ENCODE measurements at regions not wholly inside any gene's neighbourhood (a gene's known extent, or its start where the extent isn't known, plus 50 kb on each side); places are given as distances from the start of the nearest gene placed in this dataset.

DNA sequence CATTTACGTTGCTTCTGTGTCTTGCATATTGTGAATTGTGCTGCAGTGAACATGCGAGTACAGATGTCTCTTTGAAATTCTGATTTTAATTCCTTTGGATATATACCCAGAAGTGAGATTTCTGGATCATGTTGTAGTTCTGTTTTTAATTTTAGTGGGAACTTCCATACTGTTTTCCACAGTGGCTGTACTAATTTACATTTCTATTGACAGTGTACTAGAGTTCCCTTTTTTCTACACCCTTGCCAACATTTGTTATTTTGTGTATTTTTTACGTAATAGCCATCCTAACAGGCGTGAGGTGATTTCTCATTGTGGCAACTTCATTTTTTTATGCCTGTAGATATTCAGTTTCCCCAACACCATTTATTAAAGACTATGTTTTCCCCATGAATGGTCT lies 144.7 kb upstream of the INHBA start:
- Mint-ChIP-seq H3K27me3 (ENCODE audit: low read depth) (no peaks in the 10 kb centered on the region), H3K36me3 (ENCODE audit: low read depth) (peaks cover 4% of the 10 kb centered on the region), H3K4me1 (no peaks in the 10 kb centered on the region), H3K27ac (ENCODE audit: unreplicated experiment) (no peak overlapping the region), H3K4me3 (no peak overlapping the region), H3K9me3 (peaks cover 6% of the 10 kb centered on the region)
- TF ChIP-seq, protein P1, sequence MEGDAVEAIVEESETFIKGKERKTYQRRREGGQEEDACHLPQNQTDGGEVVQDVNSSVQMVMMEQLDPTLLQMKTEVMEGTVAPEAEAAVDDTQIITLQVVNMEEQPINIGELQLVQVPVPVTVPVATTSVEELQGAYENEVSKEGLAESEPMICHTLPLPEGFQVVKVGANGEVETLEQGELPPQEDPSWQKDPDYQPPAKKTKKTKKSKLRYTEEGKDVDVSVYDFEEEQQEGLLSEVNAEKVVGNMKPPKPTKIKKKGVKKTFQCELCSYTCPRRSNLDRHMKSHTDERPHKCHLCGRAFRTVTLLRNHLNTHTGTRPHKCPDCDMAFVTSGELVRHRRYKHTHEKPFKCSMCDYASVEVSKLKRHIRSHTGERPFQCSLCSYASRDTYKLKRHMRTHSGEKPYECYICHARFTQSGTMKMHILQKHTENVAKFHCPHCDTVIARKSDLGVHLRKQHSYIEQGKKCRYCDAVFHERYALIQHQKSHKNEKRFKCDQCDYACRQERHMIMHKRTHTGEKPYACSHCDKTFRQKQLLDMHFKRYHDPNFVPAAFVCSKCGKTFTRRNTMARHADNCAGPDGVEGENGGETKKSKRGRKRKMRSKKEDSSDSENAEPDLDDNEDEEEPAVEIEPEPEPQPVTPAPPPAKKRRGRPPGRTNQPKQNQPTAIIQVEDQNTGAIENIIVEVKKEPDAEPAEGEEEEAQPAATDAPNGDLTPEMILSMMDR (conservative IDR thresholded peaks at IDR 0.05): no peak
- no peak for DNase-seq (ENCODE audit: low read depth, low spot score)

DNA sequence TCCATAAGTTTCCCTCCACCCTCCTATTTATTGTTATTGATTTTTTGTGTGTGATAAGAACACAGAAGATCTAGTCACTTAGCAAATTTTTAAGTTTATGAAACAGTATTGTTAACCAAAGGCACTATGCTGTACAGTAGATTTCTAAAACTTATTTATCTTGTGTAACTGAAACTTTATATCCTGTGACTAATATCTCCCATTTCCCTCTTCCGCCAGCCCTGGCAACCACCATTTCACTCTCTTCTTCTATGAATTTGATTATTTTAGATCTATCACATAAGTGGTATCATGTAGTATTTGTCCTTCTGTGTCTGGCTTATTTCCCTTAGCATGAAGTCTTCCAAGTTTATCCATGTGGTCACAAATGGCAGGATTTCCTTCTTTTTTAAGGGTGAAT lies 144.3 kb upstream of the INHBA start:
- no peak overlapping the region for H3K27ac Mint-ChIP-seq (ENCODE audit: unreplicated experiment)
- peaks cover 4% of the 10 kb centered on the region for H3K36me3 Mint-ChIP-seq (ENCODE audit: low read depth)
- no peak overlapping the region for H3K4me3 Mint-ChIP-seq
- no peaks in the 10 kb centered on the region for H3K4me1 Mint-ChIP-seq
- H3K9me3 Mint-ChIP-seq: peaks cover 7% of the 10 kb centered on the region
- DNase-seq (ENCODE audit: low read depth, low spot score): no peak
- TF ChIP-seq, protein P1 (conservative IDR thresholded peaks at IDR 0.05): no peak
- H3K27me3 Mint-ChIP-seq (ENCODE audit: low read depth): no peaks in the 10 kb centered on the region

DNA sequence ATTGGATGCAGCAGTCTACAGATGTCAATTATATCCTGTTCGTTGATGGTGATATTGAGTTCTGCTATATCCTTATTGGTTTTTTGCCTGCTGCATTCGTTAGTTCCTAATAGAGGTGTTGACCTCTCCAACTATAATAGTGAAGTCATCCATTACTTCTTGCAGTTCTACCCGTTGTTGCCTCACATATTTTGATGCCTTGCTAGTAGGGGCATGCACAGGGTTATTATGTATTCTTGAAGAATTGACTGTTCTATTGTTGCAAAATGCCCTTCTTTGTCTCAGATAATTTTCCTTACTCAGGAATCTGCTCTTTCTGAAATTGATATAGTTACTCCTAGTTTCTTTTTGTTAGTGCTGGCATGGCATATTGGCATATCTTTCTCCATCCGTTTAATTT lies 140.1 kb upstream of the INHBA start:
- H3K9me3 Mint-ChIP-seq: peaks cover 15% of the 10 kb centered on the region

DNA sequence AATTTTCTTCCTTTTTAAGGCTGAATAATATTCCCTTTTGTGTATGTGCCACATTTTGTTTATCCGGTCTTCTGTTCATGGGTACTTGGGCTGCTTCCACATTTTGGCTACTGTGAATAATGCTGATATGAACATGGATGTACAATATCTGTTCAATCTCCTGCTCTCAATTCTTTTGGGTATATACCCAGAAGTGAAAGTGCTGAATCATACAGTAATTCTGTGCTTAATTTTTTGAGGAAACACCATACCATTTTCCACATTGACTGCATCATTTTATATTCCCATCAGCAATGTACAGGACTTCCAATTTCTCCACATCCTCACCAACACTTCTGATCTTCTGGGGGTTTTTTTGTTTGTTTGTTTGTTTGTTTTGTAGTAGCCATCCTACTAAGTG lies 135.0 kb upstream of the INHBA start:
- peaks cover 17% of the 10 kb centered on the region for H3K9me3 Mint-ChIP-seq
- DNase-seq (ENCODE audit: low read depth, low spot score): no peak
- peaks cover 17% of the 10 kb centered on the region for H3K4me1 Mint-ChIP-seq
- no peak overlapping the region for H3K27ac Mint-ChIP-seq (ENCODE audit: unreplicated experiment)
- no peaks in the 10 kb centered on the region for H3K36me3 Mint-ChIP-seq (ENCODE audit: low read depth)
- TF ChIP-seq, protein P1 (conservative IDR thresholded peaks at IDR 0.05): no peak
- no peaks in the 10 kb centered on the region for H3K27me3 Mint-ChIP-seq (ENCODE audit: low read depth)
- H3K4me3 Mint-ChIP-seq: no peak overlapping the region

More for the DNA sequence above, 140.1 kb upstream of the INHBA start:
- DNase-seq (ENCODE audit: low read depth, low spot score): no peak
- no peak overlapping the region for H3K27ac Mint-ChIP-seq (ENCODE audit: unreplicated experiment)
- no peaks in the 10 kb centered on the region for H3K27me3 Mint-ChIP-seq (ENCODE audit: low read depth)
- no peak overlapping the region for H3K4me3 Mint-ChIP-seq
- peaks cover 4% of the 10 kb centered on the region for H3K36me3 Mint-ChIP-seq (ENCODE audit: low read depth)
- H3K4me1 Mint-ChIP-seq: peaks cover 5% of the 10 kb centered on the region
- TF ChIP-seq, protein P1 (conservative IDR thresholded peaks at IDR 0.05): no peak

DNA sequence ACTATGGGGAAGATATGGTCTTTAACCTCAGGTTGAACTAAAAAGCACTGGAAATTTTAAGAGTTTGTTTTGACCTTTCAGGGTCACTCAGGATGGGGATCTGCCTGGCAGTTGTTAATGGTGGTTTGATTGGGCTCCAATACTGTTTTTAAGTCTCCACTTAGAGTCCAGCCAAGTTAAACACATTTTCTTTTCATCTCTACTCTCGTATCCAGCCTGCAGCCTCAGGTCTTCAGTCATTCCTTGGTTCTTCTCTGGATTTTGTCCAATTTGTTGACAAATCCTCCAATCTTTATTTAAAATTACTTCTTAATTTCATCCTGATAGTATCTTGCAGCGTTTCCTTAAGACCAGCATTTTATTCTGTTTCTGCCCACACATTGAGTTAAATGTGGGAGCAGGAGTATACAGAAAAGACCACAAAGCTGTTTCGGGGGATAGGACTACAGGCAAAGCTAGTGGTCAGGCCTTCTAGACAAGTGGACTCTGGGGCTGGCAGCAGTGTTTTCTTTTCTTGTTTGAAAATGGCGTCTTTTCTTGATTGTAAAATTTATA lies 133.2 kb upstream of the INHBA start:
- peaks cover 25% of the 10 kb centered on the region for H3K9me3 Mint-ChIP-seq
- no peaks in the 10 kb centered on the region for H3K27me3 Mint-ChIP-seq (ENCODE audit: low read depth)
- H3K36me3 Mint-ChIP-seq (ENCODE audit: low read depth): peaks cover 6% of the 10 kb centered on the region
- DNase-seq (ENCODE audit: low read depth, low spot score): no peak
- H3K4me3 Mint-ChIP-seq: no peak overlapping the region
- no peak overlapping the region for H3K27ac Mint-ChIP-seq (ENCODE audit: unreplicated experiment)
- TF ChIP-seq, protein P1 (conservative IDR thresholded peaks at IDR 0.05): no peak
- H3K4me1 Mint-ChIP-seq: peaks cover 22% of the 10 kb centered on the region

Data from neural crest cell (in vitro differentiated cells).